ENCODE measurements at regions not wholly inside any gene's neighbourhood (a gene's known extent, or its start where the extent isn't known, plus 50 kb on each side); places are given as distances from the start of the nearest gene placed in this dataset.
A peak's percentile ranks its signal among the peaks of the same experiment; 100 is the strongest.

DNA sequence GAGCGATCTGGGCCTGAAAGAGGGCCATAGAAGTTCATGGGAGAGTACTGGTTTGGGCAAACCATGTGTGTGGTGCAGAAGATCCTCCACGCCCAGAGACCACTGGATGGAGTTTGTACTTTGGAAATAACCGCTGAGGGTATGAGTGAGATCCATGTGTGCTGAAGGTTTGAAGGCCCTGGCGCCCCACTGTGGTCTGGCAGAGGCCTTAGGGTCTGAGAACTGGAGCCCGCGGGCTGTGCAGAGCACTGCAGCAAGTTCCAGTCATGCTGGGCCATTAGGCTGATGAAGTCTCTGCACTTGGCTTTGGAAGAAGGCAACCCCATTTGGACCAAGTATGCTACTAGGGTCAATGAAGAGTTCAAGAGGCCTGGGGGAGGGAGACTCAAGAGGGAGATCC is 186.4 kb downstream of the BUD13 start:
- WGBS, 3 donors: 76 to 78% (median 78%) methylated on average over 6 of the region's 6 CpGs

DNA sequence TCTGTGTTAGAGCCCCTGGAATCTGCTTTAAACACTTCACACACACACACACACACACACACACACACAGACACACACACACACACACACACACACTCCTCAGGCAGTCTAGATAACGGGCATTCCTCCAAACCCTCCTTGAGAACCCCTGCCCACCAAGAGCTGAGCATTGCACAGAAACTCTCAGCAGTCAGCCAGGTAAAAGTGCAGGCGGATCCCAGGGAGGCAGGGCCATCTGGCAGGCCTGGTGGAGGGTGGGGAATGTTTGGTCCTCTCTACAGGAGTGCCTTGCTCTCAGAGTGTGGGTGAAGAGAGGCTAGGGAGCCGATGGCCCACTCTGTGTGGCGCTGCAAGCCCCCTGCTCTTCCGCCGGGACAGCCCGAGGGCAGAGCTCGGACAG is 190.2 kb downstream of the BUD13 start:
- Histone ChIP-seq H3K36me3 (ENCODE audit: insufficient read depth in 1 of 2, low read depth in 1 of 2) (no peaks in the 10 kb centered on the region), H3K27ac (no peak overlapping the region), H3K27me3 (ENCODE audit: insufficient read depth in 3 of 3, low read length in 2 of 3) (peaks cover 0 to 54% (median 18%) of the 10 kb centered on the region in 3 donors), H3K9me3 (no peaks in the 10 kb centered on the region), H3K4me1 (no peaks in the 10 kb centered on the region), H3K4me3 (no peak overlapping the region)
- TF ChIP-seq, protein P1, sequence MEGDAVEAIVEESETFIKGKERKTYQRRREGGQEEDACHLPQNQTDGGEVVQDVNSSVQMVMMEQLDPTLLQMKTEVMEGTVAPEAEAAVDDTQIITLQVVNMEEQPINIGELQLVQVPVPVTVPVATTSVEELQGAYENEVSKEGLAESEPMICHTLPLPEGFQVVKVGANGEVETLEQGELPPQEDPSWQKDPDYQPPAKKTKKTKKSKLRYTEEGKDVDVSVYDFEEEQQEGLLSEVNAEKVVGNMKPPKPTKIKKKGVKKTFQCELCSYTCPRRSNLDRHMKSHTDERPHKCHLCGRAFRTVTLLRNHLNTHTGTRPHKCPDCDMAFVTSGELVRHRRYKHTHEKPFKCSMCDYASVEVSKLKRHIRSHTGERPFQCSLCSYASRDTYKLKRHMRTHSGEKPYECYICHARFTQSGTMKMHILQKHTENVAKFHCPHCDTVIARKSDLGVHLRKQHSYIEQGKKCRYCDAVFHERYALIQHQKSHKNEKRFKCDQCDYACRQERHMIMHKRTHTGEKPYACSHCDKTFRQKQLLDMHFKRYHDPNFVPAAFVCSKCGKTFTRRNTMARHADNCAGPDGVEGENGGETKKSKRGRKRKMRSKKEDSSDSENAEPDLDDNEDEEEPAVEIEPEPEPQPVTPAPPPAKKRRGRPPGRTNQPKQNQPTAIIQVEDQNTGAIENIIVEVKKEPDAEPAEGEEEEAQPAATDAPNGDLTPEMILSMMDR (IDR thresholded peaks at IDR 0.05): no peak
- ATAC-seq: no peak
- DNase-seq: no peak
- WGBS, 3 donors: 80 to 85% (median 83%) methylated on average over 8 of the region's 8 CpGs
- intact Hi-C loops (cut with DNase I): no loop called here

More for the DNA sequence above, 186.4 kb downstream of the BUD13 start:
- intact Hi-C loops (cut with DNase I): no loop called here
- Histone ChIP-seq H3K36me3 (ENCODE audit: insufficient read depth in 1 of 2, low read depth in 1 of 2) (no peaks in the 10 kb centered on the region), H3K4me1 (no peaks in the 10 kb centered on the region), H3K9me3 (no peaks in the 10 kb centered on the region), H3K4me3 (no peak overlapping the region), H3K27me3 (ENCODE audit: insufficient read depth in 3 of 3, low read length in 2 of 3) (peaks cover 0 to 19% (median 4%) of the 10 kb centered on the region in 3 donors), H3K27ac (no peak overlapping the region)
- no peak for ATAC-seq
- DNase-seq: no peak
- TF ChIP-seq, protein P1 (IDR thresholded peaks at IDR 0.05): no peak

DNA sequence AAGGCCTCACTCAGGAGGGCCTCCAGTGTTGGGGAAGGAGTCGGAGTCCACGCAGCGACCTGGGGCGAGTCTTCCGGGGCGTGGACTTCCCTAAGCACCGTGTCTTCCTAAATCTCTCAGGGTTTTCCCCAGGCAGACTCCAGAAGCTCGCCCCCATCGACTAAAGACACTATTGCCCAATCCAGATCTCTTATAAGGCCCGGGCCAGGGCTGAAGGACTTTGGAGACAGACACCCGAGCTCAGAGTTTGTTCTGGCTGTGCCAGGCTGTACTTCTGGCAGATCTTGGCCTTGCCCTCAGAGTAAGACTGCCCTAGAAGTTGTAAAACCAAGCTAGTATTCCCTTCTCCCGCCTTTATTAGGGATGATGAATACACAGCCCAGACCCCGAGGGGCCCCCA is 191.4 kb downstream of the BUD13 start:
- WGBS, 3 donors: 31 to 46% (median 43%) methylated on average over 13 of the region's 13 CpGs
- Histone ChIP-seq H3K36me3 (ENCODE audit: insufficient read depth in 1 of 2, low read depth in 1 of 2) (no peaks in the 10 kb centered on the region), H3K9me3 (no peaks in the 10 kb centered on the region), H3K27ac (no peak overlapping the region), H3K27me3 (ENCODE audit: insufficient read depth in 3 of 3, low read length in 2 of 3) (peaks cover 0 to 59% (median 20%) of the 10 kb centered on the region in 3 donors), H3K4me3 (no peak overlapping the region), H3K4me1 (no peaks in the 10 kb centered on the region)
- intact Hi-C loops (cut with DNase I): no loop called here
- ATAC-seq: no peak
- no peak for DNase-seq
- TF ChIP-seq, protein P1 (IDR thresholded peaks at IDR 0.05): no peak

DNA sequence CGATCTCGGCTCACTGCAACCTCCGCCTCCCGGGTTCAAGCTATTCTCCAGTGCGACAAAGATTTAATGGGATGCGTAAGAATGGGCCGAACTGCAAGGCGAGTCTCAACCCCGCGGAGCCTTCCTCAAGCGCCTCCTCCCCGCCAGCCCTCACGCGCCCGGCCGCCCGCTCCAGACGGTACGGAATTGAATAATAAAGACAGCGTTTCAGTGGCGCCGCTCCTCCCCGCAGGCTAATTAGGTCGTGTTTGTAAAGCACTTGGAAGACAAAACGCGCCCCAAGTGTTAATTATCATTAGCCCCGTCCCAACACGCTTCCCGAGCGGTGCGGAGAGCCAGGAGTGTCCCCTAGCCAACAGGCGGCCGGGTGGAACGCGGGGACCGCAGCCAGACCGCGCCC is 192.0 kb downstream of the BUD13 start:
- Histone ChIP-seq H3K27ac (no peak overlapping the region), H3K4me3 (peak overlapping the region; percentile 32), H3K27me3 (ENCODE audit: insufficient read depth in 3 of 3, low read length in 2 of 3) (peaks cover 0 to 60% (median 20%) of the 10 kb centered on the region in 3 donors), H3K9me3 (no peaks in the 10 kb centered on the region), H3K4me1 (no peaks in the 10 kb centered on the region), H3K36me3 (ENCODE audit: insufficient read depth in 1 of 2, low read depth in 1 of 2) (no peaks in the 10 kb centered on the region)
- 3 to 6% (median 4%) methylated on average over 31 to 38 of the region's 38 CpGs for WGBS, 3 donors
- intact Hi-C loops (cut with DNase I): no loop called here
- TF ChIP-seq, protein P1 (IDR thresholded peaks at IDR 0.05): no peak
- no peak for ATAC-seq
- DNase-seq: no peak
